DOHH2 (cell line): ENCODE measurements at regions not wholly inside any gene's neighbourhood (a gene's known extent, or its start where the extent isn't known, plus 50 kb on each side); places are given as distances from the start of the nearest gene placed in this dataset.

Experiments used
- H3F3A ChIP-seq: fragments of 200-600 bp; sonication (generic), shearing (Covaris generic); 2 replicates; pipeline ENCODE4 v1.6.0; 2016; ENCODE audit warnings: antibody characterized with exemption, mild to moderate bottlenecking; ENCODE audit not compliant: control insufficient read depth, insufficient read depth
- H3K27ac ChIP-seq: fragments of 200-600 bp; sonication (generic); 2 replicates; pipeline ENCODE4 v1.5.1; 2014; ENCODE audit warnings: low read depth, mild to moderate bottlenecking, low read length, moderate library complexity
- H3K27me3 ChIP-seq: fragments of 200-600 bp; sonication (generic); 2 replicates; pipeline ENCODE4 v1.6.1; 2014; ENCODE audit warnings: mild to moderate bottlenecking, low read length, mixed read lengths; ENCODE audit not compliant: control insufficient read depth
- H3K36me3 ChIP-seq: fragments of 200-600 bp; sonication (generic); 2 replicates; pipeline ENCODE4 v1.6.1; 2014; ENCODE audit warnings: mild to moderate bottlenecking, low read length, moderate library complexity, mixed read lengths; ENCODE audit not compliant: control insufficient read depth
- H3K4me1 ChIP-seq: fragments of 200-600 bp; sonication (generic); 2 replicates; pipeline ENCODE4 v1.6.1; 2014; ENCODE audit warnings: mild to moderate bottlenecking, low read length, mixed read lengths; ENCODE audit not compliant: control insufficient read depth
- H3K4me2 ChIP-seq: fragments of 200-600 bp; sonication (generic); 2 replicates; pipeline ENCODE4 v1.6.0; 2014; ENCODE audit warnings: mild to moderate bottlenecking, low read length, moderate library complexity
- H3K4me3 ChIP-seq: fragments of 200-600 bp; sonication (generic); 2 replicates; pipeline ENCODE4 v1.5.1; 2014; ENCODE audit warnings: mild to moderate bottlenecking, low read length, mixed read lengths
- H3K79me2 ChIP-seq: fragments of 200-600 bp; sonication (generic); 2 replicates; pipeline ENCODE4 v1.6.1; 2014; ENCODE audit warnings: mild to moderate bottlenecking, low read length, mixed read lengths; ENCODE audit not compliant: control insufficient read depth
- H3K9me2 ChIP-seq: fragments of 200-600 bp; sonication (generic); replicated peaks from 2 replicates; pipeline ENCODE4 v1.6.1; 2014; ENCODE audit warnings: mild to moderate bottlenecking, low read length, mixed read lengths; ENCODE audit not compliant: control insufficient read depth
- H3K9me3 ChIP-seq: fragments of 200-600 bp; sonication (generic); 2 replicates; pipeline ENCODE4 v1.6.1; 2014; ENCODE audit warnings: antibody characterized with exemption, low read length, mixed read lengths; ENCODE audit not compliant: control insufficient read depth, insufficient read depth
- H4K20me1 ChIP-seq: fragments of 200-600 bp; sonication (generic); 2 replicates; pipeline ENCODE4 v1.6.0; 2014; ENCODE audit warnings: low read depth, mild to moderate bottlenecking, antibody characterized with exemption, low read length, moderate library complexity; ENCODE audit not compliant: control insufficient read depth, insufficient read depth
- EZH2phosphoT487 ChIP-seq: fragments of 200-600 bp; sonication (generic); IDR thresholded peaks from 2 replicates; pipeline ENCODE4 v1.6.1; 2017; ENCODE audit warnings: borderline replicate concordance, mild to moderate bottlenecking, antibody characterized with exemption, low read length, moderate library complexity, mixed read lengths
- TF ChIP-seq, protein P1 (sequence below): fragments of 200-600 bp; sonication (generic); IDR thresholded peaks from one replicate; pipeline ENCODE4 v1.5.1; 2014; ENCODE audit warnings: antibody characterized with exemption, mild to moderate bottlenecking, low read depth, low read length; ENCODE audit not compliant: poor library complexity, severe bottlenecking

DNA sequence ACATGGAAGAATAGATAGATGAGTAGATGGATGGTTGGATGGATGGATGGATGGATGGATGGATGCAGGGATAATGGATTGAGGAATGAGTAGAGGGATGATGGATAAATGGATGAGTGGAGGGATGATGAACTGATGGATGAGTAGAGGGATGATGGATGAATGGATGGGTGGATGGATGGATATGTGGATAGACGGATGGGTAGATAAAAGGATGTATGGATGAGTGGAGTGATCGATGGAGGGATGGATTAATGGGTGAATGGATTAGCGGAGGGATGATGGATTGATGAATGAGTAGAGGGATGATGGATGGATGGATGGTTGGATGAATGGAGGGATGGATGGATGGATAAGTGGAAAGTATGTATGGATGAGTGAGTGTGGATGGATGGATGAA is 533.2 kb downstream of the RFC3 start:
- no peak overlapping the region for H3K27ac ChIP-seq
- H3F3A ChIP-seq, result no peaks in the 10 kb centered on the region
- no peaks in the 10 kb centered on the region for H3K36me3 ChIP-seq
- no peak overlapping the region for H3K4me3 ChIP-seq
- TF ChIP-seq, protein P1, sequence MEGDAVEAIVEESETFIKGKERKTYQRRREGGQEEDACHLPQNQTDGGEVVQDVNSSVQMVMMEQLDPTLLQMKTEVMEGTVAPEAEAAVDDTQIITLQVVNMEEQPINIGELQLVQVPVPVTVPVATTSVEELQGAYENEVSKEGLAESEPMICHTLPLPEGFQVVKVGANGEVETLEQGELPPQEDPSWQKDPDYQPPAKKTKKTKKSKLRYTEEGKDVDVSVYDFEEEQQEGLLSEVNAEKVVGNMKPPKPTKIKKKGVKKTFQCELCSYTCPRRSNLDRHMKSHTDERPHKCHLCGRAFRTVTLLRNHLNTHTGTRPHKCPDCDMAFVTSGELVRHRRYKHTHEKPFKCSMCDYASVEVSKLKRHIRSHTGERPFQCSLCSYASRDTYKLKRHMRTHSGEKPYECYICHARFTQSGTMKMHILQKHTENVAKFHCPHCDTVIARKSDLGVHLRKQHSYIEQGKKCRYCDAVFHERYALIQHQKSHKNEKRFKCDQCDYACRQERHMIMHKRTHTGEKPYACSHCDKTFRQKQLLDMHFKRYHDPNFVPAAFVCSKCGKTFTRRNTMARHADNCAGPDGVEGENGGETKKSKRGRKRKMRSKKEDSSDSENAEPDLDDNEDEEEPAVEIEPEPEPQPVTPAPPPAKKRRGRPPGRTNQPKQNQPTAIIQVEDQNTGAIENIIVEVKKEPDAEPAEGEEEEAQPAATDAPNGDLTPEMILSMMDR, result no peak
- no peak for TF ChIP-seq EZH2phosphoT487
- no peak overlapping the region for H3K4me2 ChIP-seq
- H3K4me1 ChIP-seq, result no peaks in the 10 kb centered on the region
- no peaks in the 10 kb centered on the region for H3K9me2 ChIP-seq
- H3K9me3 ChIP-seq, result peaks cover 7% of the 10 kb centered on the region; the same call in 1 of the 2 replicates
- H3K27me3 ChIP-seq, result no peaks in the 10 kb centered on the region
- no peaks in the 10 kb centered on the region for H4K20me1 ChIP-seq
- H3K79me2 ChIP-seq, result no peaks in the 10 kb centered on the region

DNA sequence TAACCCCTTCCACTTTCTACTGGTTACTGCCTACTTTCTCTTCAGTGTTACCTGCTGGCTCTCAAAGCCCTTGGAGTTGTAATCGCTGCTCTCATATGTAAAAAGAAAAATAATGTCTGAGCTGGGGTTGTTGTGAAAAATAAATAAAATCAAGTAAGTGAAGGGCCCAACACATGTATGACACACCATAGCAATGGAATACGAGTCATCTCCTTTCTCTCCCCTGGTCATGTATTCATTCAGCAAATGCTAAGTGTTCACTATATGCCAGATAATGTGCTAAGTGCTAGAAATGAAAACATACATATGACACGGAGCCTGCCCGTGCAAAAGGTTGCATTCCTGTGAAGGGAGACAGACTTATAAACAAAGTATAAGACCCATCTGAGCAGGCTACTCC is 535.0 kb downstream of the RFC3 start:
- Histone ChIP-seq H3K27me3 (no peaks in the 10 kb centered on the region), H3K4me2 (no peak overlapping the region), H3K4me3 (no peak overlapping the region), H3K36me3 (no peaks in the 10 kb centered on the region), H3K4me1 (no peaks in the 10 kb centered on the region), H3F3A (no peaks in the 10 kb centered on the region), H3K9me3 (peaks cover 7% of the 10 kb centered on the region; the same call in 1 of the 2 replicates), H3K9me2 (no peaks in the 10 kb centered on the region), H4K20me1 (no peaks in the 10 kb centered on the region), H3K27ac (no peak overlapping the region), H3K79me2 (no peaks in the 10 kb centered on the region)
- TF ChIP-seq EZH2phosphoT487, result no peak
- TF ChIP-seq, protein P1, result no peak

- no peaks in the 10 kb centered on the region for H3K79me2 ChIP-seq
- H3K36me3 ChIP-seq, result no peaks in the 10 kb centered on the region
- no peaks in the 10 kb centered on the region for H3K27me3 ChIP-seq
- H3F3A ChIP-seq, result no peaks in the 10 kb centered on the region
- no peaks in the 10 kb centered on the region for H4K20me1 ChIP-seq
- no peaks in the 10 kb centered on the region for H3K4me1 ChIP-seq
- no peak overlapping the region for H3K4me2 ChIP-seq
- no peaks in the 10 kb centered on the region for H3K9me3 ChIP-seq
- H3K9me2 ChIP-seq, result no peaks in the 10 kb centered on the region
- no peak overlapping the region for H3K27ac ChIP-seq
- TF ChIP-seq, protein P1, result no peak
- no peak for TF ChIP-seq EZH2phosphoT487
- no peak overlapping the region for H3K4me3 ChIP-seq
Measured at GRCh38 chr13:34356686-34357434, 538.9 kb downstream of the RFC3 start.
